GM21619 (cell line): ENCODE measurements at regions not wholly inside any gene's neighbourhood (a gene's known extent, or its start where the extent isn't known, plus 50 kb on each side); places are given as distances from the start of the nearest gene placed in this dataset.

Experiments used
- ATAC-seq: cut with Tn5 transposase; IDR thresholded peaks from one replicate; pipeline ENCODE4 v1.9.1; 2021; ENCODE audit not compliant: unreplicated experiment

DNA sequence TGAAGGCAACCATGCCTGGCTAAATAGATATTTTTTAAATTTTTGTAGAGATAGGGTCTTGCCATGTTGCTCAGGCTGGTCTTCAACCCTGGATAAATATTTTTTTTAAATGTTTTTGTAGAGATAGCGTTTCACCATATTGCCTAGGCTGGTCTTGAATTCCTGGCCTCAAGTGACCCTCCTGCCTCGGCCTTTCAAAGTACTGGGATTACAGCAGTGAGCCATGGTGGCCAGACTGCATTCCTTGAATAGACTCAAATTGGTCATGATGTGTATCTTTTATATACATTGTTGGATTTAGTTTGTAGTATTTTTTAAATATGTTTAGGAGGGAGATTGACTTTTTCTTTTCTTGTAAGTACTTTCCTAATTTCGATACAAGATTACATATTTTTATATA, 325.7 kb upstream of the C11orf87 start:
- ATAC-seq = no peak

DNA sequence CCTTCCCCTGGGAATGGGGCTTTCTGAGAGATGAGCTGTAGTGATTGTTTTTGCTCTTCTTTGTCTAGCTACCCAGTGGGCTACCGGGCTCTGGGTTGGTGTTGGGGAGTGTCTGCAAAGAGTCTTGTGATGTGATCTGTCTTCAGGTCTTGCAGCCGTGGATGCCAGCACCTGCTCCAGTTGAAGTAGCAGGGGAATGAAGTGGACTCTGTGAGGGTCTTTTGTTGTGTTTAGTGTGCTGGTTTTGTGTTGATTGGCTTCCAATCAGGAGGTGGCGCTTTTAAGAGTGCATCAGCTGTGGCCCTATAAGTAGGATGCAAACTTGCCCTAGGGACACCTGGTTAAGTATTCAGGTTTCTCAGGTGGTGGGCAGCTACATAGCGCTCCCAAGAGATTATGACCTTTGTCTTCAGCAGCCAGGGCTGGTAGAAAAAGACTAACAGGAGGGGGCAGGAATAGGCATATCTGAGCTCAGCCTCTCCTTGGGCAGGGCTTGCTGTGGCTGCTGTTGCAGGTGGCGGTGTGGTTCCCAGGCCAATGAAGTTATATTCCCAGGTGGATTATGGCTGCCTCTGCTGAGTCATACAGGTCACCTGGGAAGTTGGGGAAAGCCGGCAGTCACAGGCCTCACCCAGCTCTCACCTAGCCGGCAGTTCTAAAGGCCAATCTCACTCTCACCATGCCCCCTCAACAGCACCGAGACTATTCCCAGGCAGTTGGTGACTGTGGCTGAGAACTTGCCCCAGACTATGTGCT, 315.7 kb upstream of the C11orf87 start:
- no peak for ATAC-seq

DNA sequence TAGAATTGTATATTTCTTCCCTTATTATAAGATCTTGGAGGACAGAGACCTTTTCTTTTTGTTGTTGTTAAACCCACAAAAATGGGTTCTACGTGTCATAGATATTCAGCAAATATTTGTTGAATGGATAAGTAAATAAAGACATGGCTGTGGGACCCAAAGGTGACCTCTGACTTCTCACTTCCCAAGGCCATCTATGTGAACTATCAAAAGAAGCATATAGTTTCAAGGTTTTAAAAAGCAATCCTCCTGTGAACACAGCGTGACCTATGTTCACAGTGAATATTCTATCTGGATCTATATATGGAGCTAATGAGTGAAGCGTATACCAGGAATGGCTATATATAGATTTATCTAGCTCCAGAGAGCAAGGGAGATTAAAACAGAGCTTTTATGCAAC, 312.8 kb upstream of the C11orf87 start:
- ATAC-seq = no peak

DNA sequence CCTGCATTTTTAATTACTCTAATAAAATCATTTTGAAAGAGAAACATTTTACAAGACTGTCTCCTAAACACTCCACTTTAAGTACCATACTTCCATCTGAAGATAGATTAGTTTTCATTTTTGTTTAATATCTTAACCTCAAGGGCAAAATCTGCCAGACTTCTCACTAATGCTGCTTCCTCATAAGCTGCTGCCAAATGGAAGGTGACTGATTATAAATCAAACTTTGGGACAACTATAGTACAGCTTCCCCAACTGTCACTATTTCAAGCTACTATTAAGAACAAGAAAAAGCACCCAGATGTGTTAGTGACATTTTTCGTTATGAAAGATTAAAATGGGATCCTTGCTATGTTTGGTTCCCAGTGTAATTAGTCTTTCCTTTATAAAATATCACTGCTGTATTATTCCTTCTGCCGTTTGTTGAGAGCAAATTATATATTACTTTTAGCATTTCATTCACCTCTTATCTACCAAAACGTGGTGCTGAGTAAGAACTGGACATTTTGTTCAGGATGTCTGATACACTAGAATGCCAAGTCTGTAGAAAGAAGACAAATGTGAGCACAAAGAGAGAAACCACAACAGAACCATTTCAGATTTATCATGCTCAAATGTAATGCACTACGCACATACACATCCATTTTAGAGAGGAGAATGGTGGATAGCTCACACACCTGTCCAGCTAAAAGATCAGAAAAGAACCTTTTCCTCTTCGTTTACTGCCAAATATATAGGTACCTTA, 312.2 kb upstream of the C11orf87 start:
- no peak for ATAC-seq

DNA sequence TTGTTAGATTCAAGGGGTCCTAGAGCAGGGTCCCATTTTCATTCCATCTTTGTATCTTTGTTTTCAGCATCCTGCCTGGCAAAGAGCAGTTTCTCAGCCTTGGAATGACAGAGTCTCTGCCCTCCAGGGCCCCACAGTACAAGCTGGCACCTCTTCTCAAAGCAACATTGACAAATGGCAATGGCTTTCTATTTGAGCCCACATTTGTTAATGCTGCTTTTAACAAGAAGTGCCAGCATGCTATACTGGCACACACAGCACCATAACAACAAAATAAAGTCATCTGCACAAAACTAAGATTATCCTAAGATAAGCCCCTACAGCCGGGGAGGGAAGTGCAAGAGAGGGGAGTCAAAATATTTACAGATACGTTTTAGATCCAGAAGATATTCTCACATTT, 309.7 kb upstream of the C11orf87 start:
- no peak for ATAC-seq

DNA sequence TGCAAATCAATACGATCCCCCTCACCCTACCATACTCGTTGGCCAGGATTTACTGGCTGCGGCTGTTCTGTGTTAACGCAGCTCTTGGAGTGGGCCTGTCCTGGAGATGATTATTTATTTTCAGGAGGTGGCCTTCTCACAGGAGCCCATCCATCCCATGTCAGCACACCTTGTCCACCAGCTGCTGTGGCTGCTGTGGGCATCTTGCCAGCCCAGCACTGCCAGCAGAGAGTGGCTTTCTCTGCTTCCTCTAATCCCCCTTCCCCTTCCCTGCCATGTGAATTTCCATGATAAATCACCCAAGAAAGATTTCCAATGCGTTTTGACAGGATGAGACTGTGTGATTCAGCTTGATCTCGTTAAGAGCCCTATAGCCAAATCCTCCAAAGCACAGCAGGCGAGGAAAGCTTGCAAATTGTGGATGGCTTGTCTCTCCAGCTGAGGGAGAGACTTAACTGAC, 309.1 kb upstream of the C11orf87 start:
- no peak for ATAC-seq

DNA sequence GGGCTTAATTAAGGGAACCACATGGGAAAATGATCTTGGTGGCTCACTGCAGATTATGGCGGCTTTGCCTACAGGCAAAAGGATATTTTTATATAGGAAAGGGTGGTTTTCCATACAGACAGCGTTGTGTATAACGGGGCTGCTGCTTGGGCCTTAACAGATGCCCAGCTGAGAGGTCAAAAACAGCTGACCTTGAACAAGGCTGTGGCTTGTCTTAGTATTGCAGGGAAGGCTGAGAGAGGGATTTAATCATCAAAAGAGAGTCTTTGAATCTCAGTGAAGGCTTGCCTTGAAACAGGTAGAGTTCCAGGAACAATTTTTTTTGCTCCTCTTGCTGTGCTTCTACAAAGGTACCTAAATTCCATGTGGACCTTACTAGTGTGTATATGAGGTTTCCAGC, 301.6 kb upstream of the C11orf87 start:
- ATAC-seq = no peak

- no peak for ATAC-seq
Observed at GRCh38 chr11:109121173-109121932, 300.6 kb upstream of the C11orf87 start.

GRCh38 chr11:109123816-109124787, 297.9 kb upstream of the C11orf87 start:
- ATAC-seq = no peak

GRCh38 chr11:109130910-109131309, 291.1 kb upstream of the C11orf87 start:
- ATAC-seq = no peak

DNA sequence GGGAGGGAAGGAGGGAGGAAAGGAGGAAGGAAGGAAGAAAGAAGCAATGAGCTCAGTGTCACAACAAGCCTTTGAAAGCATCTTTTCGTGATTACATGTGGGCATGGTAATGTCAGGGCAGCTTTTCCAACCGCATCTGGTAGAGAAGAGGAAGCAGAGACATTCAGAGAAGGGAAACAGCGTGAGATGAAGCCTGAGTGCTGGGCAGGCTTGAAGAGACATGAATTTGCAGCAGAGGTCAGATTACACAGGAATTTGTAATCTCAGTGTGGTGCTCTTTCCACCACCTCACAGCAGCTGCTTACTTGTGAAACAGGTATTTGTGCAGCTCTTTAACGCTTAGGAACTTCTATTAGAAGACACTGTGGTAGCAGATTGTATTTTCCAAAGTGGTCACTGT, 289.5 kb upstream of the C11orf87 start:
- ATAC-seq = peak; percentile 42

DNA sequence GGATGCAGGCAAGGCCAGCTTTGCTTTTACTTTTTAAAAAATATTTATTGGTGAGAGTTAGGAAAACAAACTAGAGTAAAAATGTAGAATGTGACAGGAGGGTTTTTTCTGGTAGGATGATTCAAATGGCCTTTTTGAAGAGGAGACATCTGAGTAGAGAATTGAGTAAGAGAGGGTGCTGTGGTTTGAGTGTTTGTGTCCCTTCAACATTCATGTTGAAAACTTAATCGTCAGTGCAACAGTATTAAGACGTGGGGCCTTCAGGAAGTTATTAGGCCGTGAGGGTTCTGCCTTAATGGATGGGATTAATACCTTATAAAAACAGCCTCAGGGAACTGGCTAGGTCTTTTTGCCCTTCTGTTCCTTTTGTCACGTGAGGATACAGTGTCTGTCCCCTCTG, 288.8 kb upstream of the C11orf87 start:
- ATAC-seq = no peak

GRCh38 chr11:109135627-109136026, 286.4 kb upstream of the C11orf87 start:
- no peak for ATAC-seq

DNA sequence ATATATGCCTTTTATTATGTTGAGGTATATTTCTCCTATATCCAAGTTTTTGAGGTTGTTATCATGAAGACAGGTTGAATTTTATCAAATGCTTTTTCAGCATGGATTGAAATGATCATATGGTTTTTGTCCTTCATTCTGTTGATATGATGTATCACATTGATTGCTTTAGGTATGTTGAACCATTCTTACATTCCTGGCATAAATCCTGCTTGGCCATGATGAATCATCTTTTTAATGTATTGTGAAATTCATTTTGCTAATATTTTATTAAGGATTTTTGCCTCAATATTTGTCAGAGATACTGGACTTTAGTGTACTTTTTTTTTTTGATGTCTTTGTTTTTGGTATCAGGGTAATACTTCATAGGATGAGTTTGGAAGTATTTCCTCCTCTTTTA, 283.8 kb upstream of the C11orf87 start:
- ATAC-seq = no peak

DNA sequence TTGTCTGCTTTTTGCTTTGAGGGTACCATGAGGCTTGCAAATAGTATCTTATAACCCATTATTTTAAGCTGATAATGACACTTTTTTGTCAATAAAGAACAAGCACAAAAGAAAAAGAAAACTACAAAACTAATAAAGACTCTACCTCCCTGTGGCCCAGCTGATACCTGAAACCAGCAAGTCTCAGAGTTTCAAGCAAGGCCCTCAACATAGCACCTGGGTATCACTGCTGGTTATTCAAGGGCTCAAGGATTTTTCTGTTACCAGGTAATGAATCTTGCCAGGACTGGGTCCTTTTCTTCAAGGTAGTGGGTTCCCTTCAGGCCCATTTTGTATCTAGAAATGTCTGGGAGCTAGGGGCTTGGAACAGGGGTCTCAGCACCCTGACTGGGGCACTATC, 281.6 kb upstream of the C11orf87 start:
- no peak for ATAC-seq

- no peak for ATAC-seq
Observed at GRCh38 chr11:109140857-109141515, 281.0 kb upstream of the C11orf87 start.

DNA sequence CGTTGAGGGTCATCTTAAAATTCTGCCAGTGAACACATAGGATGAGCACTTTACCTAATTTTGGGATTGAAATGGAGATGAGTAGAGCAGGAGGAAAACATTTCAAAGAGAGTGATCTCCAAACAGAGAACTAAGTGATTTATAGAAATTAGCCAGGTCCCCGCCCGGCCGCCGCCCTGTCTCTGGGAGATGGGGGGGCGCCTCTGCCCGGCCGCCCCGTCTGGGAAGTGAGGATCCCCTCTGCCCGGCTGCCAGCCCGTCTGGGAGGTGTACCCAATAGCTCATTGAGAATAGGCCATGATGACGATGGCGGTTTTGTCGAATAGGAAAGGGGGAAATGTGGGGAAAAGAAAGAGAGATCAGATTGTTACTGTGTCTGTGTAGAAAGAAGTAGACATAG, 276.7 kb upstream of the C11orf87 start:
- no peak for ATAC-seq

GRCh38 chr11:109147726-109148125, 274.3 kb upstream of the C11orf87 start:
- no peak for ATAC-seq

DNA sequence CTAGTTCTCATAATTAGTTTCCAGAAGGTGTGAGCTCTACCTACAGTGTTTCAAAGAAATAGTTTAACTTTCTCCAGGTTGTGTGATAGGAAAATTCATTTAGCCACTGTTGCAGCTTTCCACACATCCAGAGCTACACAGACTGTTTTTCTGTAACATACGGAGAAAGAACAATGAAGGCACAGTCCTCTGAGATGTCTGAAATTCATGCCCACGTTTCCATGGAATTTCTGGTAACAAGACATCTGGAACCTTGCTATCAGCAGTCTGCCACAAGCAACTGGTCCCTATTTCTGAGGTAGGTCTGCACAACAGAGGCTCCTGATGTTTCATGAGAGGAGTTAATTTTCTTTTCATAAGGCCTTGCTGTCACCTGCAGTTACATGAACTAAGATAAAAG, 273.3 kb upstream of the C11orf87 start:
- ATAC-seq = no peak

GRCh38 chr11:109150581-109150980, 271.4 kb upstream of the C11orf87 start:
- ATAC-seq = no peak
